ENCODE measurements at regions not wholly inside any gene's neighbourhood (a gene's known extent, or its start where the extent isn't known, plus 50 kb on each side); places are given as distances from the start of the nearest gene placed in this dataset.

DNA sequence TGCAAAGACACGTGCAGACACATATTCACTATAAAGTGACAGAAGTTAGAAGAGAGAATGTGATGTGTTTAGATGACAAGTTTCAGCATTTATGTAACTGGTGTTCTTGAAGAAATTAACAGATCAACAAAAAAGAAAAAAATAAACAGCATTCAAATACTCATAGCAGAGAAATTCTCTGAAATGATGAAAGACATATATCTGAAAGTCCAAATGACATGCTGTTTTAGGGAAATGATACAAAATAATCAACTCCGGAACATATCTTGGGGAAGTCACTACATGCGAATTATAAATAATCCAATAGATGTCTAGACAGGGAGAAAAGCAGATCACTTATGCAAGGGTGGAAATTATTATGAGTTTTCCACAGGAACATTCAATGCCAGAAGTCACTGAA lies 146.0 kb downstream of the SPANXN4 start:
- no peak for DNase-seq
- no peak overlapping the region for H3K27ac Mint-ChIP-seq
- H3K9me3 Mint-ChIP-seq: peaks cover 11% of the 10 kb centered on the region
- H3K4me1 Mint-ChIP-seq (ENCODE audit: low read depth): no peaks in the 10 kb centered on the region
- no peaks in the 10 kb centered on the region for H3K27me3 Mint-ChIP-seq (ENCODE audit: insufficient read depth)
- no peaks in the 10 kb centered on the region for H3K36me3 Mint-ChIP-seq (ENCODE audit: low read depth)
- TF ChIP-seq, protein P1, sequence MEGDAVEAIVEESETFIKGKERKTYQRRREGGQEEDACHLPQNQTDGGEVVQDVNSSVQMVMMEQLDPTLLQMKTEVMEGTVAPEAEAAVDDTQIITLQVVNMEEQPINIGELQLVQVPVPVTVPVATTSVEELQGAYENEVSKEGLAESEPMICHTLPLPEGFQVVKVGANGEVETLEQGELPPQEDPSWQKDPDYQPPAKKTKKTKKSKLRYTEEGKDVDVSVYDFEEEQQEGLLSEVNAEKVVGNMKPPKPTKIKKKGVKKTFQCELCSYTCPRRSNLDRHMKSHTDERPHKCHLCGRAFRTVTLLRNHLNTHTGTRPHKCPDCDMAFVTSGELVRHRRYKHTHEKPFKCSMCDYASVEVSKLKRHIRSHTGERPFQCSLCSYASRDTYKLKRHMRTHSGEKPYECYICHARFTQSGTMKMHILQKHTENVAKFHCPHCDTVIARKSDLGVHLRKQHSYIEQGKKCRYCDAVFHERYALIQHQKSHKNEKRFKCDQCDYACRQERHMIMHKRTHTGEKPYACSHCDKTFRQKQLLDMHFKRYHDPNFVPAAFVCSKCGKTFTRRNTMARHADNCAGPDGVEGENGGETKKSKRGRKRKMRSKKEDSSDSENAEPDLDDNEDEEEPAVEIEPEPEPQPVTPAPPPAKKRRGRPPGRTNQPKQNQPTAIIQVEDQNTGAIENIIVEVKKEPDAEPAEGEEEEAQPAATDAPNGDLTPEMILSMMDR (IDR thresholded peaks at IDR 0.05): no peak
- no peak overlapping the region for H3K4me3 Mint-ChIP-seq

- no peaks in the 10 kb centered on the region for H3K4me1 Mint-ChIP-seq (ENCODE audit: low read depth)
- H3K27ac Mint-ChIP-seq: no peak overlapping the region
- no peaks in the 10 kb centered on the region for H3K36me3 Mint-ChIP-seq (ENCODE audit: low read depth)
- DNase-seq: no peak
- no peaks in the 10 kb centered on the region for H3K27me3 Mint-ChIP-seq (ENCODE audit: insufficient read depth)
- TF ChIP-seq, protein P1 (IDR thresholded peaks at IDR 0.05): no peak
- H3K4me3 Mint-ChIP-seq: no peak overlapping the region
- peaks cover 5% of the 10 kb centered on the region for H3K9me3 Mint-ChIP-seq
These were observed 140.1 kb downstream of the SPANXN4 start for GRCh38 chrX:143165778-143166177.

- H3K4me3 Mint-ChIP-seq: no peak overlapping the region
- no peaks in the 10 kb centered on the region for H3K36me3 Mint-ChIP-seq (ENCODE audit: low read depth)
- H3K27ac Mint-ChIP-seq: no peak overlapping the region
- peaks cover 3% of the 10 kb centered on the region; the same call in 1 of the 2 replicates for H3K9me3 Mint-ChIP-seq
- H3K27me3 Mint-ChIP-seq (ENCODE audit: insufficient read depth): peaks cover 2% of the 10 kb centered on the region; the same call in 1 of the 2 replicates
- TF ChIP-seq, protein P1 (IDR thresholded peaks at IDR 0.05): no peak
- DNase-seq: no peak
- H3K4me1 Mint-ChIP-seq (ENCODE audit: low read depth): no peaks in the 10 kb centered on the region
These were observed 114.0 kb downstream of the SPANXN4 start for GRCh38 chrX:143139681-143140080.

DNA sequence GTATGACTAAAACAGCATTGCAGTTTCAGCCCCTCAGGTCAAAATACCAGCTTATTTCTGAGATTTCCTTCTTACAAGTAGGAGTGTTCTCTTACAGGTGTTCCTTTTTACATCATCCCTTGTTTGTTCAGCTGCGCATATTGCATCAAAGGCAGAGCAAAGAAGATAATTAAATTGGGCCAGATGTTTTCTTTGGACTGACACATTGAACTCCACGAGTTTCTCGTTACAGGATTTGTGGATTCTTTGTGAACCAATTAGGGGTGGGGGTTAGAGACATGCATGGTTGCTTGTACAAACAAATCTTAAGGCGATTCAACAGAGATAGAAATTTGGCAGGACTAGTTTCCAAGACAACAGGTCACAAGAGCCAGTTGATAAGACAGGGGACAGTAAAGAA lies 95.7 kb downstream of the SPANXN4 start:
- peaks cover 4% of the 10 kb centered on the region; the same call in 1 of the 2 replicates for H3K9me3 Mint-ChIP-seq
- TF ChIP-seq, protein P1 (IDR thresholded peaks at IDR 0.05): no peak
- no peaks in the 10 kb centered on the region for H3K4me1 Mint-ChIP-seq (ENCODE audit: low read depth)
- H3K27ac Mint-ChIP-seq: no peak overlapping the region
- DNase-seq: no peak
- no peaks in the 10 kb centered on the region for H3K36me3 Mint-ChIP-seq (ENCODE audit: low read depth)
- H3K4me3 Mint-ChIP-seq: no peak overlapping the region
- H3K27me3 Mint-ChIP-seq (ENCODE audit: insufficient read depth): no peaks in the 10 kb centered on the region

GRCh38 chrX:143115466-143115865 lies 89.7 kb downstream of the SPANXN4 start:
- H3K9me3 Mint-ChIP-seq: peaks cover 6% of the 10 kb centered on the region
- H3K4me1 Mint-ChIP-seq (ENCODE audit: low read depth): no peaks in the 10 kb centered on the region
- H3K36me3 Mint-ChIP-seq (ENCODE audit: low read depth): no peaks in the 10 kb centered on the region

More at GRCh38 chrX:143115466-143115865, 89.7 kb downstream of the SPANXN4 start:
- no peak overlapping the region for H3K4me3 Mint-ChIP-seq
- H3K27me3 Mint-ChIP-seq (ENCODE audit: insufficient read depth): no peaks in the 10 kb centered on the region
- TF ChIP-seq, protein P1 (IDR thresholded peaks at IDR 0.05): no peak
- DNase-seq: no peak
- no peak overlapping the region for H3K27ac Mint-ChIP-seq
